Retinal pigment epithelial cell (primary cell): ENCODE measurements at regions not wholly inside any gene's neighbourhood (a gene's known extent, or its start where the extent isn't known, plus 50 kb on each side); places are given as distances from the start of the nearest gene placed in this dataset.

Source experiments
- DNase-seq: peaks from one replicate; pipeline ENCODE4 v3.0.0-alpha.2; 2010; ENCODE audit warnings: low read depth
- H3K4me3 ChIP-seq: 2 replicates; pipeline ENCODE4 v1.5.1; 2011; ENCODE audit warnings: mild to moderate bottlenecking, low read length, control low read depth, moderate library complexity
- TF ChIP-seq, protein P1 (sequence below): conservative IDR thresholded peaks from 2 replicates; pipeline ENCODE4 v1.5.1; 2011; ENCODE audit warnings: low read depth, low read length, control low read depth, inconsistent platforms

DNA sequence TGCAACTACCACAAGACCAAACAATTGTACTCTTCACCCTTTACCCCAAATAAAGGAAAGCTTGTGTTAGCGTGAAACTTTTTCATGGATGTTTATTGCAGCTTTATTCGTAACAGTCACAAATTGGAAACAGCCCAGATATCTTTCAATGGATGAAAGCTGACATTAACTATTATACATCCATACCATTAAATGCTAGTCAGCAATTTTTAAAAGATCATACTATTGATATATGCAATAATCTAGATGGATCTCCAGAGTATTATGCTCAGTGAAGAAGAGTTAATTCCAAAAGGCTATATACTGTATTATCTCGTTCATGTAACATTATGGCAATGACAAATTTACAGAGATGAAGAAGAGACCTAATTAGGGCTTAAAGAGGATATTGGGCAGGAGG is 1491.2 kb upstream of the CDH8 start:
- no peak for DNase-seq
- TF ChIP-seq, protein P1, sequence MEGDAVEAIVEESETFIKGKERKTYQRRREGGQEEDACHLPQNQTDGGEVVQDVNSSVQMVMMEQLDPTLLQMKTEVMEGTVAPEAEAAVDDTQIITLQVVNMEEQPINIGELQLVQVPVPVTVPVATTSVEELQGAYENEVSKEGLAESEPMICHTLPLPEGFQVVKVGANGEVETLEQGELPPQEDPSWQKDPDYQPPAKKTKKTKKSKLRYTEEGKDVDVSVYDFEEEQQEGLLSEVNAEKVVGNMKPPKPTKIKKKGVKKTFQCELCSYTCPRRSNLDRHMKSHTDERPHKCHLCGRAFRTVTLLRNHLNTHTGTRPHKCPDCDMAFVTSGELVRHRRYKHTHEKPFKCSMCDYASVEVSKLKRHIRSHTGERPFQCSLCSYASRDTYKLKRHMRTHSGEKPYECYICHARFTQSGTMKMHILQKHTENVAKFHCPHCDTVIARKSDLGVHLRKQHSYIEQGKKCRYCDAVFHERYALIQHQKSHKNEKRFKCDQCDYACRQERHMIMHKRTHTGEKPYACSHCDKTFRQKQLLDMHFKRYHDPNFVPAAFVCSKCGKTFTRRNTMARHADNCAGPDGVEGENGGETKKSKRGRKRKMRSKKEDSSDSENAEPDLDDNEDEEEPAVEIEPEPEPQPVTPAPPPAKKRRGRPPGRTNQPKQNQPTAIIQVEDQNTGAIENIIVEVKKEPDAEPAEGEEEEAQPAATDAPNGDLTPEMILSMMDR = no peak
- H3K4me3 ChIP-seq = no peak overlapping the region

DNA sequence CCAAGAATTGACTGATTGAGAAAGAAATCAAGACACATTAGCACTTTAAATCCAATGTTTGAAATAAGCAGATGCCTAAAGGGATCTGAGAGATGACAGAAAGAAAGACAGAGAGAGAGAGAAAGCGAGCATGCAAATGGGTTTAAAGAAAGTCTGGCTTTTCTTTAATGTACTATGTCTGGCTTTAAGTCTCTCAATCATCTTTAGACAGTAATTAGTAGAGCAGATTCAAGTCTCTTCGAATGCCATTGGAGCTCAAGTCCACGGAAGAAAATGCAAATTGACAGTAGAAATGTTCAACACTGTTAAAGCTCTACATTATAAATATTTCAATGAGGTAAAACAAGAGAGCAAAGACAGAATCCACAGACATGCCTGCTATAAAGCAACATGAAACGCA is 1480.2 kb upstream of the CDH8 start:
- no peak overlapping the region for H3K4me3 ChIP-seq
- DNase-seq = no peak
- TF ChIP-seq, protein P1 = no peak

DNA sequence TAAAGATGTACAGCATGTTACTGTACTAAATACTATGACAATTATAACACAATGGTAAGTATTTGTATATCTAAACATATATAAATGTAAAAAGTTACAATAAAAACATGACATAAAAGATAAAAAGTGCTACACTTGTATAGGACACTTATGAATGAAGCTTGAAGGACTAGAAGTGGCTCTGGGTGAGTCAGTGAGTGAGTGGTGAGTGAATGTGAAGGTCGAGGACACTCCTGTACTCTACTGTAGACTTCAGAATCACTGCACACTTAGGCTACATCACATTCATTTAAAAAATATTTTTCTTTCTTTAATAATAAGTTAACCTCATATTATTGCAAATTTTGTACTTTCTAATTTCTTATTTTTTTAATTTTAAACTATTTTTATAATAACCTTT is 1476.7 kb upstream of the CDH8 start:
- H3K4me3 ChIP-seq = no peak overlapping the region
- DNase-seq = no peak
- TF ChIP-seq, protein P1 = no peak

DNA sequence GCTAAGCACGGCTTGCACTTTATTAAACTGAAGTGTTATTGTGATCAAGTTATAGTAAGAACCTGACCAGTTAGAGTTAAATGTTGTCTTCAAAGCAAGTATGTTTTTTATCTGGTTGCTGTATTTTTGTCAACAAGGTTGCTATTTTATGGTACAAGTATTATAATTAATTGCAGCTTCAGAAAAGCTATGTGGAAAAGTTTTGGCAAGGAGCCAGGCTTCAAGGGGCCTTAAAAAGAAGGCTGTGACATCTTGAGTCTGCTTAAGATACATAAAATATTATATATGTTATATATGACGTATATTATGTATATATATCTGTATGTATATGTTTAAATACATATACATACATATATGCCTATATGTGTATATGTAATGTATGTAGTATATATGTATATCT is 1461.2 kb upstream of the CDH8 start:
- no peak overlapping the region for H3K4me3 ChIP-seq
- no peak for DNase-seq
- TF ChIP-seq, protein P1 = no peak

DNA sequence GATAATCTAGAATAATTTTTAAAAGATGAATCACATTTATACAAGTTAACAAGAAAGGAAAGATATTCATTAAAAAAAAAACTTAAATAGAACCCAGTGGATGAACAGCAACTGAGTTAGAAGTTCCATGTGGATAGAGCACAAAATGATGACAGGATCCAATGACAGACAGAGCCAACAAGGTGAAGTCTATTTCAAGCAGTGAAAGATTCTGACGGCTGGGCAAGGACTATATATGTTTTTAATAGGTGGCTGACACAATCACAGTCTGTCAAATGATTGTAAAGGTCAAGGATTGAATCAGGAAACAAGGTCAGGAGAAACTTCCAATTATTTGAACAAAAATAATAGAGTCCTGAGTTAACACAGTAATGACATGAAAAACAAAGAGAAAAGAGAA is 1460.0 kb upstream of the CDH8 start:
- TF ChIP-seq, protein P1 = no peak
- no peak for DNase-seq
- H3K4me3 ChIP-seq = no peak overlapping the region

DNA sequence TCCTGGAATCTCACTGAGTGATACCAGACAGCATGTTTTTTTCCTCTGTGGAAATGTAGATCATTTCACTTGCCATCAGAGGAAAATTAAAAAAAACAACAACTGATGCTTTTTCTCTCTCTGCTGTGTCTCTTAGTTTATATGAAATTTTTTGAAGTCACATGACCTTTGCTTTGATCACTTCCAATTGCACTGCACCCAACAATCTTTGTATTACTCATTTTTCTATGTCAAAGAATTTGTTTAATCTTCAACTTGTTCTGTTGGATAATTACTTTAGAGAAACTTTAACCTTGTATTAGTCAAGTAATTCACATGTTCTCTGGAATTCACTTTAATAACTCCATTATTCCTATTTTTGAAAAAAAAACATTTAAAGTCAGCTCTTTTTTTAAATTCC is 1452.7 kb upstream of the CDH8 start:
- no peak overlapping the region for H3K4me3 ChIP-seq
- no peak for DNase-seq
- TF ChIP-seq, protein P1 = no peak

DNA sequence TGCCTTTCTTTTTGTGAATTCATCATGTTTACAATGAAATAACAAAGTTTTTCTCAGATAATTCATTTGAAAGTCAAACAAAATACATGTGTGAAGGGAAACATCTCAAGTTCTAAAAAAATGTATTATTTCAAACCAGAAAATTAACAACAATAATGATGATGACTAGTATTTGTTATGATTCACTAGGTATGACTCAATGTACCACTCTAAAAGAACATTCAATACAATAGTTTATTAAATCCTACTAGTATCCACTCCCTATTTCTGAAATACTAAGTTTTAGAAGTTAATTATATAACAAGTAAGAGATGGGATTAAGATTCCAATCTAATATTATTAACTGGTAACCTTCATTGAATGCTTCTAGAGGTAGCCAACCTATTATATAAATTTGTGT is 1444.8 kb upstream of the CDH8 start:
- TF ChIP-seq, protein P1 = no peak
- no peak overlapping the region for H3K4me3 ChIP-seq
- DNase-seq = no peak
